ENCODE measurements at regions not wholly inside any gene's neighbourhood (a gene's known extent, or its start where the extent isn't known, plus 50 kb on each side); places are given as distances from the start of the nearest gene placed in this dataset.

DNA sequence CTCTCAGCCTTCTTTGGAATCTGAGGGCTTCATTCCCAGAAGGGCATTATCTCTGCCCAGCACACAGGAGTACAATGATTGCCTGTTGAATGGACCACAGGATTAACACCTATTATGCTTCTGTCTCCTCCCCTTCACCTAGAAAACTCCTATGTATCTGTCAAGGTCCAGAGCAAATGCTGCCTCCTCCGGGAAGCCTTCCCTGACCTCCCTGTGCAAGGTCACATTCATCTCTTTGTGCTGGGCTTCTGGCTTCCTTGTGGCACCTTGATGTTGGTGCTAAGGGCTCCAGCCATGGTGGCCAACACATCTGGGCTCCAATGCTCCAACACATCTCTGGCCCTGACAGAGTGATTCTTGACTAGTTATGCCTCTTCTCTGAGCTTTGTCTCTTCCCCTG lies 49.9 kb upstream of the ATP2B2 start:
- no peak for DNase-seq (ENCODE audit: low read depth in 4 of 4, low spot score in 2 of 4)

DNA sequence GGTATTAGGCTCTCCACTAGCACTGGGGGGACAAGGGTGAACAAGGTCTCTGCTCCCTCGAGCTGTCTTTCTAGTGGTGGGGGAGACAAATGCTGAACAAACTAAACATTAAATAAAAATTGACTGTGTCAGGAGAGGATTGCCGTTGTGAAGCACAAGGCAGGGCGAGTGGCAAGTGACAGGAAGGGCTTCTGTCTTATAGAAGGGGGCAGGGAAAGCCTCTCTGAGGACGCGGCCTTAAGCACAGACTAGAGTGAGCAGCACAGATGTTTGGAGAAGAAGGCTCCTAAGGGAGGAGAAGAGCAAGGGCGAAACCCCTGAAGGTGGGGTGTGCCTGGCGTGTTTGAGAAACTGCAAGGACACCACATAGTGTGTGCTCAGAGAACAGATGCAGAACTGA lies 50.9 kb upstream of the ATP2B2 start:
- DNase-seq (ENCODE audit: low read depth in 4 of 4, low spot score in 2 of 4) = no peak

DNA sequence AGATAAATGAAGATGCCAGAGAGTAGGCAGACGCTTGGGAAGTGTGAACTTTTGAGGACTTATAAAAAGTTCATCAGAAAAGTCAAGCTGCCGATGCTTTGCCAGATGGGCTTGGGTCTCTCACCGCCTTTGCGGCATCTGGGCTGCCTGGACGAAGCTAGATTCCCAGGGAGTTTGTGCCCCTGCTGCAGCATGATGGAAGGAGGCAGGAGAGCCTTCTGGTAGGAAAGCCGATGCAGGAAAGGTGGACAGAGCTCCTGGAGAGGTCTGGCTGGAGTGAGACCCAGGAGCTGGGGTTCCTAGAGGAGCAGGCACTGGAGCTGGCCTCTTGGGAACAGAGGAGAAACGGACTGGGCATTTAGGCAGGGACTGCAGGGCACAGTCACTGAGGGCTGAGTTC lies 51.9 kb upstream of the ATP2B2 start:
- no peak for DNase-seq (ENCODE audit: low read depth in 4 of 4, low spot score in 2 of 4)

DNA sequence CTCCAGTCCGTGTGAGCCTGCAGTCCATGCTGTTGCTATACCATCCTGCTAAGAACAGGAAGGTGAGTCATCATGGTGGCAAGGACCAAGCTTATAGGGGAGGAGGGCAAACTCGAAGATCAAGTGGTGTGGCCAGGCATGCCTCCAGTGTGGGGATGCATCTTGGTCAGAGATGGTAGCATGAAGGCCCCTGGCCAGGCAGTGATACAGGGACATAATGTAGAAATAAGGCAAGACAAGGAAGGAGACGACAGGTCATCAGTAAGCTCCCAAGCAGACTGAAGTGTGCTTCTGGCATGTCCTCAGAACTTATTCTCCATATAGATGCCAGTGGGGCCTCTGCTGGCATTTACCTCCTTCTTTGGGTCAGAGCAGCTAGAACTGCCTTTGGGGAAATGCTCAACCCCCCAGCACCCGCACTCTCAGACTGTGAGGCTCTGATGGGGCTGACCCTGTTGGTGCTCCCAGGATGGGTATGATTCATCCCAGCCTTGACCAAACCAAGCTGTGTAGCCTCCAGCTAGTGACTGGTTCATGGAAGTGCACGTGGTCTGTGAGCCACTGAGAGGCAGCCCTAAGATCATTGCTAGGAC lies 52.5 kb upstream of the ATP2B2 start:
- DNase-seq (ENCODE audit: low read depth in 4 of 4, low spot score in 2 of 4) = no peak

DNA sequence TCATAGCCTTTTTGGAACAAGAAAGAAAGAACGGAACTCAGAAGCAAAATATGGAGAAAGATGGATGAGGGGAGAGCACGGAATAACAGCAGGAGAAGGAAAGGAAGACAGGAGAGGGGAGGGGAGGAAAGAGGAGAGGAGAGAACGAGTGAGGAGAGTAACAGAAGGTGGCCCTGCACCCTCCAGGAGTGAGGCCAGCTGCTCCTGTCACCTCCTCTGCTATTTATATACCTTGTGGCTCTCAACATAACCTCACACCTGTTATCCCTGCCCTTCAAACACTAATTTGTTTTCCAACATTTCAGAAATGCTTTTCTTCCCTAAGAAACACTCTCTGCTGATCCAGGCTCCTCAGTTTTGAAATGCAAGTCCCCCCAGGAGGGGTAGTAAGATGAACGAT lies 53.4 kb upstream of the ATP2B2 start:
- no peak for DNase-seq (ENCODE audit: low read depth in 4 of 4, low spot score in 2 of 4)

DNA sequence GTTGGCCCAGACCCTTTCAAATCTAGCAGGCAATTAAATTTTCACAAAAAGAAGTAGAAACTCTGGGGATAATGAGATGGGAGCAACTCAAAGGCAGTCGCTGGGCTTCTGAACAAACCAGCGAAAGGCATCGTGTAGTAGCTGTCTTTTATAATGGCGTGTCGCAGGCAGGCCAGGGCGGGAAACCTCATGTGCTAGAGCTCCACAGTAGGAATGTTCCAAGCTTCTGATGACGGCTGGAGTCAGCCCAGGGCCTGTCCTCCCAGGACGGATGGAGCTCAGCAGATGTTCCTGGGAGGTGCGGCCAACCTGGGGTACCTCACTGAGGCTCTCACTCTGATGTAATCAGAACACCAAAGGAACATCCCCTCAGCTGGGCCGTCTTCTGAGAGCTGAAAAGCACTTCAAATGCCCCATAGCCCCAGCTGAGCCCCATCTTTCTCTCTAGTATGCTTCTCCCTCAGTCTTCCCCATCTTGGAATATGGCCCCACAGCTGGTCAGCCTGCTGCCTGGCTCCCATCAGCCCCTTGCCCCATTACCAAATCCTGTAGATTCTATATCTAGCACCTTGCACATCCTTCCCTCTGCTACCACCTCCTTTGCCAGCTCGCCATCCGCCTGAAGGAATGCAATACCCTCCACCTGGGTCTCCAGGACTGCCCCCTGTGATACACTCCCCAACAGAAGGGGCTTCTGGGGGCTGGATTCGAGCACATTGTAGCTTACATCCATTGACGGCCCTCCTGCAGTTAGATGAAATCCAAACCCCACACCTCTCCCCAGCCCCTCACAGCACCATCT lies 54.9 kb upstream of the ATP2B2 start:
- no peak for DNase-seq (ENCODE audit: low read depth in 4 of 4, low spot score in 2 of 4)

DNA sequence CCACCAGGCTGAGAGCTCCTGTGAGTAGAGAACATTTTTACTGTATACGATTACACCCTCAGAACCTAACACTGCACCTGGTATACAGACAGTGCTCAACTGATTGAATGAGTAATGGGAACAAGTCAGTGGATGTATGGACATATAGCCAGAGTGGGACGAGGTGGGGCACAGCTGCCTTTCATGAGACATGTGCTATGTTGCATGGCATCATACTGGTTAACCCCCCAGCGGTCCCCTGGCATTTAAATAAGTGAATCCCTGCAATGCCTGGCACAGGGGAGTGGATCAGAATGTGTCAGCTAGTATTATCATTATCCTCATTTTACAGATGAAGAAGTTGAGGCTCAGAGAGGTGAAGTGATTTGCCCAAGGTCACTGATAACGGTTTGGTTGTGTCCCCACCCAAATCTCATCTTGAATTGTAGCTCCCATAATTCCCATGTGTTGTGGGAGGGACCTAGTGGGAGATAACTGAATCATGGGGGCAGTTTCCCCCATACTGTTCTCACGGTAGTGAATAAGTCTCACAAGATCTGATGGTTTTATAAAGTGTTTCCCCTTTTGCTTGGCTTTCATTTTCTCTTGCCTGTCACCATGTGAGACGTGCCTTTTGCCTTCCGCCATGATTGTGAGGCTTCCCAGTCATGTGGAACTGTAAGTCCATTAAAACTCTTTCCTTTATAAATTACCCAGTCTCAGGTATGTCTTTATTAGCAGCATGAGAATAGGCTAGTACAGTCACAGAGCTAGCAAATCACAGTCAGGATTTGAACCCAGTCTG lies 56.0 kb upstream of the ATP2B2 start:
- DNase-seq (ENCODE audit: low read depth in 4 of 4, low spot score in 2 of 4) = no peak

DNA sequence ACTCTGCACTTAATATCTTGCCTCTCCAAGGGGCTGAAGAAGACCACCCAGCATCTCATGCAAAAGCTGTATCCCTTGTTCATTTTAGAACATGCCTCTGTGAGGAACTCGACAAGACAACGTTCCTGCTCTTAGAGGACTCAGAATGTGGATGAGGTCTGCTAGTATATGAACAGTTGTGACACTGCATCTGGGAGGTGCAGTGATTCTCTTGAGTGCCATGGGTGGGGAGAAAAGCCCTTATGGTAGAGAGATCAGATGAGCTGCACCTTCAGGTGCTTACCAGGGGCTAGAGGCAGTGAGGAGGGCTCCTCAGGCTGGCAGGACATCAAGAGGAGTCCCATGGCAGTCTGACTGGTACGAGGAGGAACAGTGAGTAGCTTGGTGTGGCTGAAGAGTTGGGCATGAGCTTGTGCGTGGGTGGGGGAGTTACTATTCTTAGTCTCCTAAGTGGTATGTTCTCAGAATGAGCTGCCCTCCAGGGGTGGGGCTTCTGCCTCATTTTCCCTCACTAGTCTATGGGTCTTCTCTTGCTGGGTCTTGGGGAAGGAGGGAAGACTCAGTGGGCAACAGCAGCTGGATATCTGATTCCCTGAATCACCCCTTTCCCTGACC lies 56.7 kb upstream of the ATP2B2 start:
- DNase-seq (ENCODE audit: low read depth in 4 of 4, low spot score in 2 of 4) = no peak

DNA sequence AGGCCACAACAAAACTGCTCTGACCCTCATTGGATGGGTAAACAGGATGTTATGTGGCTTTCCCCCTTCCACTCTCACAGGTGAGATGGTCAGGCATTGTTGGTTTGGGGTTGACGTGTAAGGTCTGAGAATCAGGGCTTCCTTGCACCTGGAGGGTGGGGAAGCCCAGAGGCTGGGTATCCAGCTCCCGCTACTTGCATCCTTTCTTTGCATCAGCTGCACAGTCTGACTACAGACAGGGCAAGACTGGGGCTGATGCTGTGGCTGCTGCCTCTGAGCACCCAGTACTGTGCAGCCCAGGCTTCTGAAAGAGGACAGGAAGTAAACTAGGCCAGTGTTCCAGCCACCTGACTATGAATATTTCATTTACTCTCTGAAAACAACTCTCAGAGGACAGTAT lies 58.0 kb upstream of the ATP2B2 start:
- no peak for DNase-seq (ENCODE audit: low read depth in 4 of 4, low spot score in 2 of 4)

DNA sequence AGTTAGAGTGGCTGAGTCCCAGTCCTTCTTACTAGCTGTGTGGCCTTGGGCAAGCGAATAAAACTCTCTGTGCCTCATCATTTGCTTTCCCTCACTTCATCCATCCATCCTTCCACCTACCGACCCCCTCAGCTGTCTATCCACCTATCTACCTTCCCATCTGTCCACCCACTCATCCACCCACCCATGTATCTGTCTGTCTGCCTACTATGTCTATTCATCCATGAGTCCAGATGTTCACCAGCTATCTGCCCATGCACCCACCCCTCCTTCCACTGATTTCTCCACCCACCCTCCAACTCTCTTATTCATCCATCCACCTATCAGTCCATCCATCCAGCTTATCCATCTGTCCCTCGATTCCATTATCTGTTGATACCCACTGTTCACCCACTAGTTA lies 60.4 kb upstream of the ATP2B2 start:
- no peak for DNase-seq (ENCODE audit: low read depth in 4 of 4, low spot score in 2 of 4)

DNA sequence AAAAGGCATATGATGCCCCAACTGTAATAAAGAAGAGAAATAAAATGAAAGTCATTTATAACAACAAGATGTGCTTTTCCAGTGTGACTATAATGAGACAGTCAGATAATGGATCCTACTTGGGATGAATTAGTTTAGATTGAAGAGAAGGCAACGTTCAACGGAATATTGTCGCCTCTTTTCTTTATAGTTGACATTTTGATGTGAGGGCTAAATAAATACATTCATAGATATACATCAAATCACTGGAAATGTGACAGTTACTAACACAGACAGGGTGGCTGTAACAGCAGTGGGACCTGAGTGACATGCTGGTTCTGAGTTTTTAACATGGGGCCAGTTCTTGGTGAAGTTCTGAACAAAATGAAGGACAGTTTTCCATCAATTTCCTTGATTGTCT lies 61.1 kb upstream of the ATP2B2 start:
- no peak for DNase-seq (ENCODE audit: low read depth in 4 of 4, low spot score in 2 of 4)

DNA sequence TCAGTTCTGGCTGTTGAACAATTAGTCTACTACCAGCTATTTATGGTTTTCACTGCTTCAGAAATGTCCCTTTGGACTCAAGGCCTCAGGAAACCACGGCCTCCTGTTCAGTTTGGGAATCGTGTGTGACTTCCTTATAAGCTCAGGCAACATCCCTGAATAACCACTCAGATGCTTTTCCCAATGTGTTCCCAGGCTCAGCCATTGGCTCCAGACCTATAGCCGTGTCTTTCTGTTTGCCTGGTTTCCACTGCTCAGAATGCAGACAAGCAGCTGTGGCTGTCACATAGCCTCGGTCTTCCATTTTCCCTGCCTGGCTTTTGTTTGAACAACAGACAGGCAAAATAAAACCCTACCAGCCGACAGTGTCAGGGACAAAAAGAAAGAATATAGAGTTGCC lies 63.2 kb upstream of the ATP2B2 start:
- DNase-seq (ENCODE audit: low read depth in 4 of 4, low spot score in 2 of 4) = no peak

DNA sequence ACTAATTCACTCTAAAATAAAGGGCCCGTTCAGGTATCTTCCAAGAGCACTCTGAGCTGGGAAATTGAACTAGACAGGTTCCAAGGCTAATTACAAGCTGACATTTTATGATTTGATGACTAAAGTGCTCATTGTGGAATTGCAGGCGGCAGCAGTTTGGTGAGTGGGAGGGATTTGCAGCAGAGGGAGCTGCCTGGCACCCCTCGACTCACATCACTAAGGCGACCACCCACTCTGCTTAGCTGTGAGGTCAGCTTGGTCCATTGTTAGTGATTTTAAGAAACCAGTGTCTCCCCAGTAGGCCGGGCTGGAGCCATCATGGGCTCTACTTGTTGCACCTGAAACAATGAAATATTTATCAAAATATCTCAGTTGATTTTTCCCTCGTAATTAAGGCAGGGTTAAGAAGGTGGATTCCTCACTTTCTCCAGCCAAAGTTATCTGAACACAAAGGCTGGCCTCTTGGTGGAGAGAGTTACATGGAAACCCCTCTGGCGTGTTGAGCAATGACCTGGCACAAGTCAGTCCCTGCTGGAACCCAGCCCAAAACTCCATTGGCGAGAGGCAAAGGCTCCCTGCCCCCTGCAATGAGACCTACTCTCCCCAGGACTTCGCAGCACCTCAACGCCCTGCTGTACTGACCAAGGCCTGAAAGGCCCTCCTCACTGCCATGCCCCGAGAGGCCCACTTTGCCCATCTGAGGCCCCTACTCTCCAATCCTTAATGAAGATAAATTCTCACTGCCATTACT lies 65.0 kb upstream of the ATP2B2 start:
- DNase-seq (ENCODE audit: low read depth in 4 of 4, low spot score in 2 of 4) = no peak

DNA sequence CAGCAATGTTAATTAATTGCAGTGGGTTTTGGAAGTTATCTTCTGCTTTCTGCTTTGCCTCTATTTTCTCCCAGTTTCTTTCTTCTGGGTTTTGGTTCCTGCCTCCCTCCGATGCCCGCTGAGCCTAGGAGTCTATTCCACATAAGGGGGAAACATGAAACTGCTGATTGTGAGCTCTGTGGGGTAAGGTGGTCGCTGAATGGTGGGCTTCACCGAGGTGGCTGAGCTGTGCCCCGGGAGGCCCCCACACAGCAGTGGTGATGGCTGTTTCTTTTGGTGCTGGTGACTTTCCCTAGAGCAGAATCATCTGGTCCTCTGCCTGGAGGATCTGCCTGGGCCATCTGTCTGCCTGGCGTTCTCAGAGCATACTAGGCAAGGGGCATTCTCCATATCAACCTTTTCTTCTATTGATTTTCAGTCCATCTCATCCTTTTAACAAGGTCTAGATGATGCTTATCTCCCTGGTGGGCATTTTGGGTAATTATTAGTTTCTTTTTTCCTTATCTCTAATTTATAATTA lies 68.8 kb upstream of the ATP2B2 start:
- no peak for DNase-seq (ENCODE audit: low read depth in 4 of 4, low spot score in 2 of 4)

DNA sequence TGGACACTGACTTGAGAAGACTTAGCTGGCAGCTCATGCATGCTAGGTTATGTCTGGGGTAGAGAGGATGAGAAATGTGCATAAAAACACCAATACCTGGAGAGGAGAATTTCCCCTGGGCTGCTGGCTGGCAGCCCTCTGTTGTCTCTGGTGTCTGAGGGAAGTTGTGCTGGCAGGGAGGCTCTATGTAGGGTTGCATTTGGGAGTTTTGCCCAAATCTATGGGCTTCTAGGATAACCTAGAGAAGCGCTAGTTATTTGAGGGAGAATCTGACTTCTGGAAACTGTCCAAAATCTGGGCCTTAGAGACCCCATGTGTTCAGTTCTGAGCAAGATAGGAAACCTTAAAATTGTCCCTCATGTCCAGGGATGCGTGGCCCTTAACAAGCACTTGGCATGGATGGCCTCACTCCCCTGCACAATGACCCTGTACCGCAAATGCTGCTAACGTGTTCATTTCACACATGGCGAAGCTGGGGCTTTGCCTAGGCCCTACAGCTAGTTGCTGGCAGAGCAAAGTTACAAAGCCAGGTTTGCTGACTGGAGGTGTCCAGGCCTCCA lies 70.3 kb upstream of the ATP2B2 start:
- DNase-seq (ENCODE audit: low read depth in 4 of 4, low spot score in 2 of 4) = no peak

DNA sequence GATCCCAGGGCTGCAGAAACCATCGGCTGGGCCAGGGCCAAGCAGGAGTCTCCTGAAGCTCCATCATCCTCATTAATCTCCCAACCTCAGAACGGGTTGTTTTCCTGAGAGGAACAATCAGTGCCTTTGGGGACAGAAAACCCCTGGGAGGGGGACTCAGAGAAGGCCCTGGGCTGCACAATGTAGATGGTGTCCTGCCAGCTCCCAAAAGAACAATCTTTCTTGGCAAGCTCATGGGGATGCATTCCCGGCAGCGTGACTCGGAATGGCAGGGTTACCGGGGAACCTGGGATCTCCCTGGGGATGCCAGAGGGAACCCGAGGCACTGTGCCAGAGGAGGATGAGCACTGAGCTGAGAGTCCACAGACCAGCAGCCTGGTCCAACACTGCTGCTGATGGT lies 72.1 kb upstream of the ATP2B2 start:
- DNase-seq (ENCODE audit: low read depth in 4 of 4, low spot score in 2 of 4) = no peak

DNA sequence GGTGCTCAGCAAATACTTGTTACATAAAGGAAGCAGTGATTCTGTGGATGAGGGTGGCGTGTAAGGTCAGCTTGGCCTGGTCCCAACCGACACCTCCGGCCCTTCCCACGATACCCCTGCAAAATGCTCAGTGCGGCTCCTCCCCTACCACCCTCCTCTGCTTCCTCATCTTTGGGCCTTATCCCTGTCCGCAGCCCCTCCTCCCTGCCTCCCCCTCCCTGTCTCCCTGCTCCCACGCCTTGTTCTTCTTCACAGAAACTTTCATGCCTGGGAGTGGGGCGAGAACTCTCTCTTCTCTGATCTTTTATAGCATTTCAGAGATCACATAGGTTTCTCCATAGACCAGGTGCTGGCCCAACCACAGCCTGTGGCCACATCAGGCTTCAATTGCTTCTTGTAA lies 75.0 kb upstream of the ATP2B2 start:
- no peak for DNase-seq (ENCODE audit: low read depth in 4 of 4, low spot score in 2 of 4)

DNA sequence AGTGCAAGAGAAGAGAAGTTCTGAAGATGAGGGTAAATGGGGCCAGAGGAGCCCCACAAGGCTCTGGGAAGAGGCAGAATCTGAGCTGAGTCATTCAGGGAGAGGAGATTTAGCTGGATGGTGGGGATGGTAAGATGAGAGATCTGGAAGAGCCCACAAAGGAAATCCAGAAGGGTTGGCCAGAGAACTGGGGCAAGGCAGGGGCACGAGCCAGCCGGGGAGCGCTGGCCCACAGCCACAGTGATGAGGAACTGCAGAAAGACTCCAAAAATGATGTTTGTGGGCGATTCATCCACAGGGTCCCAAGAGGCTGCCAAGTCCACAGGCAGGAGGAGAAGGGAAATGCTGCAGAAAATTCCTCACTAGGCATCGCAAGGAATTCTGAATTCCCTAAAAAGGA lies 75.9 kb upstream of the ATP2B2 start:
- DNase-seq (ENCODE audit: low read depth in 4 of 4, low spot score in 2 of 4) = no peak

DNA sequence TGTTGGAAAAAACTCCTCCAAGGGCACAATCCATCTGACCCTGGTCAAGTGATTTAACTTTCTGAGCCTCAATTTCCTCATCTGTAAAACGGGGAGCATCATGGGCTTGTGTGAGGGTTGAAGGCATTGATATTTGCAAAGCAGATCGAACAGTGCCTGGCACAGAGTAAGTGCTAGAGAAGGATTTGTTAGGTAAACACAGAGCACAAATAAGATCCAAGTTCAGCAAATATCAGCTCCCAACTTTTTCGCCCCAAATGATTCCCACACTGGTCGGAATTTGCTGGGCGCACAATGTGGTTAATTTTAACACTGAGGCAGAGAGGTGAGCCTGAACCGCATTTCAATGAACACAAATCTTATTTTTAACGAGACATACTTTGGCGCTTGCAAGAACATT lies 76.3 kb upstream of the ATP2B2 start:
- no peak for DNase-seq (ENCODE audit: low read depth in 4 of 4, low spot score in 2 of 4)

DNA sequence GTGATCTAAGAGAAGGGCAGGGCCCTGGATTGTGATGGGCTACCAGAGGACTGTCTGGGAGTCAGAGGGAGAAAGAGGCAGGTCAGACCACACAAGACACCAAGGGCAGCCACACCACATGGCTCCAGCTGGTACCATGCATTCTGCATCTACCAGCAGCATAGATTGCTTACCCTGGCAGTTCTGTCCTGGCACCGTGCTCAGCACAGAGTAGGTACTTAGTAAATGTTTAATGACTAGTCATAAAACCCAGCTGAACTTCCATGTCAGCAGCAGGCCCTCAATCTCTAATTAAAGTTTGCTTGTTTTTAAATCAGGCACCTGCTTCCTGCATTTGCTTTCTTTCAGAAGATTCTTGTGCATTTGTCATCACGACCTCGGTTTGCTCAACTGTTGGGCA lies 77.3 kb upstream of the ATP2B2 start:
- no peak for DNase-seq (ENCODE audit: low read depth in 4 of 4, low spot score in 2 of 4)

Measured in left renal cortex interstitium (tissue), 4 donors.